ENCODE measurements at regions not wholly inside any gene's neighbourhood (a gene's known extent, or its start where the extent isn't known, plus 50 kb on each side); places are given as distances from the start of the nearest gene placed in this dataset.

DNA sequence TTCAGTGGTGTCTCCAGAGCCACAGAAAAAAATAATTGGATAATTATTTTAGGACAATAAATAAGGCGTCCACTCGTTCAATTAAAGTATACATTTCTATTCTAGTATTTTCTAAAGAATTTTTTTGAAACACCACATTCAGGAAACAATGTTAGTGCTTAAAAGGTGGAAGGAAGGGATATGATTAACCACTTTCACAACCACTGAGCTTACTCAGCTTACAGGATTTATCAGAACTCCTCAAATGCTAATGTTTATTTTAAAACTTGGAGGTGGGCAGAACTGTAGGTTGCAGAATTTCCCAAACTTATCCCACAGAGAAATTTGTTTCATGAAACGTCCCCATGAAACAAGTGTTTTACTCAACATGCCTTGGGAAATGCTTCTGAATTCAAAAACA is 54.3 kb upstream of the MAGEB2 start:
- TF ChIP-seq RAD21 (conservative IDR thresholded peaks at IDR 0.05 in 1 of 2, IDR thresholded peaks at IDR 0.05 in 1 of 2): no peak
- no peak for TF ChIP-seq POLR2AphosphoS2 (conservative IDR thresholded peaks at IDR 0.05; ENCODE audit: low read length)
- TF ChIP-seq CBX2 (IDR thresholded peaks at IDR 0.05; ENCODE audit: borderline replicate concordance, low read depth): no peak
- TF ChIP-seq, protein P1, sequence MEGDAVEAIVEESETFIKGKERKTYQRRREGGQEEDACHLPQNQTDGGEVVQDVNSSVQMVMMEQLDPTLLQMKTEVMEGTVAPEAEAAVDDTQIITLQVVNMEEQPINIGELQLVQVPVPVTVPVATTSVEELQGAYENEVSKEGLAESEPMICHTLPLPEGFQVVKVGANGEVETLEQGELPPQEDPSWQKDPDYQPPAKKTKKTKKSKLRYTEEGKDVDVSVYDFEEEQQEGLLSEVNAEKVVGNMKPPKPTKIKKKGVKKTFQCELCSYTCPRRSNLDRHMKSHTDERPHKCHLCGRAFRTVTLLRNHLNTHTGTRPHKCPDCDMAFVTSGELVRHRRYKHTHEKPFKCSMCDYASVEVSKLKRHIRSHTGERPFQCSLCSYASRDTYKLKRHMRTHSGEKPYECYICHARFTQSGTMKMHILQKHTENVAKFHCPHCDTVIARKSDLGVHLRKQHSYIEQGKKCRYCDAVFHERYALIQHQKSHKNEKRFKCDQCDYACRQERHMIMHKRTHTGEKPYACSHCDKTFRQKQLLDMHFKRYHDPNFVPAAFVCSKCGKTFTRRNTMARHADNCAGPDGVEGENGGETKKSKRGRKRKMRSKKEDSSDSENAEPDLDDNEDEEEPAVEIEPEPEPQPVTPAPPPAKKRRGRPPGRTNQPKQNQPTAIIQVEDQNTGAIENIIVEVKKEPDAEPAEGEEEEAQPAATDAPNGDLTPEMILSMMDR (IDR thresholded peaks at IDR 0.05): no peak
- TF ChIP-seq KDM1A (IDR thresholded peaks at IDR 0.05; ENCODE audit: low read depth): no peak
- TF ChIP-seq POLR2A (IDR thresholded peaks at IDR 0.05; ENCODE audit: low read length): no peak
- no peak for TF ChIP-seq PHF8 (IDR thresholded peaks at IDR 0.05; ENCODE audit: borderline replicate concordance, low read depth)
- no peak for TF ChIP-seq BHLHE40 (IDR thresholded peaks at IDR 0.05; ENCODE audit: low read depth, low read length)
- TF ChIP-seq ESRRA (IDR thresholded peaks at IDR 0.05; ENCODE audit: borderline replicate concordance, low read length): no peak
- TF ChIP-seq, protein P2, sequence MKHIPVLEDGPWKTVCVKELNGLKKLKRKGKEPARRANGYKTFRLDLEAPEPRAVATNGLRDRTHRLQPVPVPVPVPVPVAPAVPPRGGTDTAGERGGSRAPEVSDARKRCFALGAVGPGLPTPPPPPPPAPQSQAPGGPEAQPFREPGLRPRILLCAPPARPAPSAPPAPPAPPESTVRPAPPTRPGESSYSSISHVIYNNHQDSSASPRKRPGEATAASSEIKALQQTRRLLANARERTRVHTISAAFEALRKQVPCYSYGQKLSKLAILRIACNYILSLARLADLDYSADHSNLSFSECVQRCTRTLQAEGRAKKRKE (CRISPR knock-in tag; IDR thresholded peaks at IDR 0.05; ENCODE audit: low read depth): no peak
- TF ChIP-seq, protein P3, sequence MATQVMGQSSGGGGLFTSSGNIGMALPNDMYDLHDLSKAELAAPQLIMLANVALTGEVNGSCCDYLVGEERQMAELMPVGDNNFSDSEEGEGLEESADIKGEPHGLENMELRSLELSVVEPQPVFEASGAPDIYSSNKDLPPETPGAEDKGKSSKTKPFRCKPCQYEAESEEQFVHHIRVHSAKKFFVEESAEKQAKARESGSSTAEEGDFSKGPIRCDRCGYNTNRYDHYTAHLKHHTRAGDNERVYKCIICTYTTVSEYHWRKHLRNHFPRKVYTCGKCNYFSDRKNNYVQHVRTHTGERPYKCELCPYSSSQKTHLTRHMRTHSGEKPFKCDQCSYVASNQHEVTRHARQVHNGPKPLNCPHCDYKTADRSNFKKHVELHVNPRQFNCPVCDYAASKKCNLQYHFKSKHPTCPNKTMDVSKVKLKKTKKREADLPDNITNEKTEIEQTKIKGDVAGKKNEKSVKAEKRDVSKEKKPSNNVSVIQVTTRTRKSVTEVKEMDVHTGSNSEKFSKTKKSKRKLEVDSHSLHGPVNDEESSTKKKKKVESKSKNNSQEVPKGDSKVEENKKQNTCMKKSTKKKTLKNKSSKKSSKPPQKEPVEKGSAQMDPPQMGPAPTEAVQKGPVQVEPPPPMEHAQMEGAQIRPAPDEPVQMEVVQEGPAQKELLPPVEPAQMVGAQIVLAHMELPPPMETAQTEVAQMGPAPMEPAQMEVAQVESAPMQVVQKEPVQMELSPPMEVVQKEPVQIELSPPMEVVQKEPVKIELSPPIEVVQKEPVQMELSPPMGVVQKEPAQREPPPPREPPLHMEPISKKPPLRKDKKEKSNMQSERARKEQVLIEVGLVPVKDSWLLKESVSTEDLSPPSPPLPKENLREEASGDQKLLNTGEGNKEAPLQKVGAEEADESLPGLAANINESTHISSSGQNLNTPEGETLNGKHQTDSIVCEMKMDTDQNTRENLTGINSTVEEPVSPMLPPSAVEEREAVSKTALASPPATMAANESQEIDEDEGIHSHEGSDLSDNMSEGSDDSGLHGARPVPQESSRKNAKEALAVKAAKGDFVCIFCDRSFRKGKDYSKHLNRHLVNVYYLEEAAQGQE (IDR thresholded peaks at IDR 0.05): no peak
- TF ChIP-seq, protein P4, sequence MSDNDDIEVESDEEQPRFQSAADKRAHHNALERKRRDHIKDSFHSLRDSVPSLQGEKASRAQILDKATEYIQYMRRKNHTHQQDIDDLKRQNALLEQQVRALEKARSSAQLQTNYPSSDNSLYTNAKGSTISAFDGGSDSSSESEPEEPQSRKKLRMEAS (IDR thresholded peaks at IDR 0.05): no peak
- no peak for TF ChIP-seq MAFK (IDR thresholded peaks at IDR 0.05; ENCODE audit: partially characterized antibody)
